ENCODE measurements at regions not wholly inside any gene's neighbourhood (a gene's known extent, or its start where the extent isn't known, plus 50 kb on each side); places are given as distances from the start of the nearest gene placed in this dataset.
A peak's percentile ranks its signal among the peaks of the same experiment; 100 is the strongest.
"Not testable (repeated sequence)": the region's sequence is repeated elsewhere in the genome, so short reads cannot be mapped to it uniquely, and the experiment has no call there.

DNA sequence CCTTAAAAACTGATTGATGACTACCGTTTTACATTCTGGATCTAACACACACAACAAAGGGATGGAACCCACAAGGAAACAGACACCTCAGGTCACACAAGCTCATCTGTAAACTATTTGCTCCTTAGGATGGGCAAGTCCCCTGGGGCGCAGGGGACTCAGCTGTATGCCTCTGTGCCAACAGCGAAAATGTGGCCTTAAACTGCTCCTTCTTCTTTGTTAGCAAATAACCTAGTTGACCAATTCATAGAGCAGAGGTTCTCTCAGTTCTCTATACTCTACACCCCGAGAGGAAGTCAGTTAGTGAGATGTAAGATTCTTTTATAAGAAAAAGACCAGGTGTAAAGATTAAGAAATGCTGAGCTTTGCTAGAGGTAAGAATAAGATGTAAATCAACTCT lies 181.9 kb upstream of the PRSS58 start:
- no peak for DNase-seq (ENCODE audit: low read depth)

DNA sequence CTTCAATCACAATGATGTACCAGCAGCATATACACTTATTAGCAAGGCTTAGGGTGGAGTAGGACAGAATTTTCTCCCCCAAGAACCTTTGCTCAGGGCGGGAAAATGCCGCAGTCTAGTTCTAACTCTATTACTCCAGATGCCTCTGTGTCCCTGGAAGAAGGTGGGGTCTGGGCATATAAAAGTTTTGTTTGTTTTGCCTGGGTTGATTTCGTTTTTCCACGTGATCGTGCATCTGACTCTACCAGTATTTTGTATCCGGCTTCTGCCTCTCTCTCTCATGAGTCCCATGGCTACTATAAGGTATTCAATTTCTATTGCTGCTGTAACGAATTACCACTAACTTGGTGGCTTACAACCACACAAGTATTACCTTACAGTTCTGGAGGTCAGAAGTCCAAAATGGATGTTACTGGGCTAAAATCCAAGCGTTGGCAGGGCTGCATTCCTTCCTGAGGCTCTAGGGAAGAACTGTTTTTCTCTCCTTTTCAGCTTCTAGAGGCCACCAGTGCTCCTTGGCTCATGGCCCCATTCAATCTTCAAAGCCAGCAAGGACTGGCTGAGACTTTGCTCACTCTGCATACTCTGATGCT lies 181.2 kb upstream of the PRSS58 start:
- no peak for DNase-seq (ENCODE audit: low read depth)

DNA sequence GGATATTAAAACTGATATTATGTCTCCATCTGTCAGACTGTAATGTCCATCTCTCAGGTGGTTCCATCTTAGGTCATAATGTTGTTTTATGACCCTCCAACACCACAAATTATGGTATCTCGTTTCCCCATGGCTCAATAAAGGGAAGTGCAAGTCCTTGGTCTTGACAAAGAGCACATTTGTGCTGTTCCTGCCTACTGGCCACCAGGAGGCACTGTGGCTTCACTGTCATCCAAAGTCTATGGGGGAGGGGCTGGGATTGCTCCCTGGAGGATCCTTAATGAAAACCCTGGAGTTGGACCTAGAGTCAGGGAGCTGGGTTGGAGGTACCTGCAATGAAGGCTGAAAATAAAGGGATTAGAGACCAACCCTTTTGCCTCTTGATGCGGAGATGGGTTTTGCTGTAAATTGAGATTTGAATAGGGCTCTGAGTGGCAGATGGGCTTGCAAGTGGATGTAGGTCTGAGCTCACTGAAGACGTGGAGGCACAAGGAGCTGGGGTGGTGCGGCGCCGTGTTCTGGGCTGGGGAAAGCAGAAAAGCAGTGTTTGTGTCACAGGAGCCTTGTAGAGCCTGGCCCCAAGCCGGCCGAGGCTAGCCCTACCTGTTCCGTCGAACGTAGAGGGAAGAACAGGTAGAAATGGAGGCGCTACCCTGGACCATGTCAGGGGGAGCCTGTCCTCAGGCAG lies 180.5 kb upstream of the PRSS58 start:
- DNase-seq (ENCODE audit: low read depth): peak; percentile 69

DNA sequence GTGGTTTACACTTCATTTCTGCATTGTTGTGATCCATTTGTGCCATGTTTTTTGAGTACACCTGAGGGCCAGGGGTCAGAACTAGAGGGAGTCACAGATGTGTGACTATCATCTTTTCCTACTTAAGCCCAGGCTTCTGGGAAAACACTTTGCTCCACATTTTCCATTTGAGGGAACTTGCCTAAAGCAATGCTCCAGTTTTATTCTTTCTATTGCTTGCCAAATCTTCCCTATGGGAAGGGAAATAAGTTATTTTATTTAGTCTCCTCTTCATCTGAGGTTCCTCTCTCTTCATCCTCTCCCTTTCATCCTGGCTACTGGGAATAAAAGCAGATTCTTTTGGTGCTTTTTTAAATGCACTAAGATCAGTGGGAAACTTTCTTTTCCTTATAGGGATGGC lies 179.9 kb upstream of the PRSS58 start:
- no peak for DNase-seq (ENCODE audit: low read depth)

DNA sequence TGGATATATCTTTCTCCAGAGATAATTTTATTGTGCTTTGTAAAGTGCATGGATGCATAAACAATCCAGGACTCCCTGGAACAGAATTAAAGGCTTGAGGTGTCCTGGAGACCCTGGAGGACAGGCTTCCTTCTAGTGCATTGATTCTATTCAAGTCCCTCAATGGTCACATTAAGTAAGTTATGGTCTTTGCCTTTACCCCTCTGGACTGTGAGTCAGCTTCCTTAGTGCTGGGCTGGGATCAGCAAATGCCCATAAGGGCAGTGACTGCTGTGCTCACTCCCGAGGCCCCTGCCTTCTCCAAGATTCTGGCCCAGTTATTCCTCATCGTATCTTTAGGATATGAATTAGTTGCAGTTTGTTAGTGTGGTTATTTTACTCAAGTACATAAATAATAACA lies 178.7 kb upstream of the PRSS58 start:
- DNase-seq (ENCODE audit: low read depth): peak; percentile 63

DNA sequence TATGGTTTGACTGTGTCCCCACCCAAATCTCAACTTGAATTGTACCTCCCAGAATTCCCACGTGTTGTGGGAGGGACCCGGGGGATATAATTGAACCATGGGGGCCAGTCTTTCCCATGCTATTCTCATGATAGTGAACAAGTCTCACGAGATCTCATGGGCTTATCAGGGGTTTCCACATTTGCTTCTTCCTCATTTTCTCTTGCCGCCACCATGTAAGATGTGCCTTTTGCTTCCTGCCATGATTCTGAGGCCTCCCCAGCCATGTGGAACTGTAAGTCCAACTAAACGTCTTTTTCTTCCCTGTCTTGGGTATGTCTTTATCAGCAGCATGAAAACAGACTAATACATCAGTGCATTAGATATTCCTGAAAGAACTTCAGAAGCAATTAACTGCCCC lies 177.7 kb upstream of the PRSS58 start:
- not testable (repeated sequence) for DNase-seq (ENCODE audit: low read depth)

DNA sequence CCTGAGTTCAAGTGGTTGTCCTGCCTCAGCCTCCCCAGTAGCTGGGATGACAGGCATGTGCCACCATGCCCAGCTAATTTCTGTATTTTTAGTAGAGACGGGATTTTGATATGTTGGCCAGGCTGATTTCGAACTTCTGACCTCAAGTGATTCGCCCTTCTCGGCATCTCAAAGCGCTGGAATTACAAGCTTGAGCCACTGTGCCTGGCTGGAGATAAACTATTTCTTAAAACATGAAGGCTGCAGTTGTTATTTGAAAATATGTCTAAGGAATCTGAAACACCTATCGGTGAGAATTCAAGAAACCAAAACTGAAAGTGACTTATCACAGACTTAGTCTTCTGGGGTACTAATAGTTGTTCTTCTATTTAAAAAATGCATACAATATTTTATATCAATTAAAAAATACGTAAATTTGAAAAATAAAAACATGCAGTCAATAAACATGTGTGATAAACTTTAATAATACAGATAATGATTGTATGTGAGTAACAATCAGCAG lies 176.9 kb upstream of the PRSS58 start:
- no peak for DNase-seq (ENCODE audit: low read depth)

DNA sequence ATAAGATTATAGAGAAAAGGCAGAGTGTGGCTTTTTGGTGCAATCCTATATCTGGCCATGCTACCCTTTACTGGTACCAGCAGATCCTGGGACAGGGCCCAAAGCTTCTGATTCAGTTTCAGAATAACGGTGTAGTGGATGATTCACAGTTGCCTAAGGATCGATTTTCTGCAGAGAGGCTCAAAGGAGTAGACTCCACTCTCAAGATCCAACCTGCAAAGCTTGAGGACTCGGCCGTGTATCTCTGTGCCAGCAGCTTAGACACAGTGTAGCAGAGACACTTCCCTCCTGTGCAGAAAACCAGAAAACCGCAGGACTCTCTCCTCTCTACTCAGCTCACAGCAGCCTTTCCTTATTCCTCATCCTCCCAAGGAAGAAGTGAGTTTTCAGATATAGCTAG lies 176.3 kb upstream of the PRSS58 start:
- DNase-seq (ENCODE audit: low read depth): not testable (repeated sequence)

DNA sequence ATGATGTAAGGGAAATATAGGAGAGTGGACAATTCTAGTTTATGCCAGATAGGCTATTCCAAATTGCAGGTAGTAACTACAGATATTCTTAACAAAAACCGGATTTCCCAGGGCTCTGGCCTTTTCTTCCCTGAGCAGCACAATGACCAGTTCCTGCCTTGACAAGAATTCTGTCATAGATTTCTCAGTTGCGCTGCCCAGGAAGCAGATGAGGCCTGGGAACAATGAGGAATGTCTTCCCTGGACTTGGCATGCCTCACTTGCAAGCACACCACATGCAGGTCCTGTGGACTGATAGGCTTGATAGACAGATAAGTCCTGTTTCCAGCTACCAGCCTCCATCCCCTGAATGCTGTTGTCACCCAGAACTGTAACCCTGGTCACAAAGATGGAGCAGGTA lies 174.5 kb upstream of the PRSS58 start:
- DNase-seq (ENCODE audit: low read depth): no peak

DNA sequence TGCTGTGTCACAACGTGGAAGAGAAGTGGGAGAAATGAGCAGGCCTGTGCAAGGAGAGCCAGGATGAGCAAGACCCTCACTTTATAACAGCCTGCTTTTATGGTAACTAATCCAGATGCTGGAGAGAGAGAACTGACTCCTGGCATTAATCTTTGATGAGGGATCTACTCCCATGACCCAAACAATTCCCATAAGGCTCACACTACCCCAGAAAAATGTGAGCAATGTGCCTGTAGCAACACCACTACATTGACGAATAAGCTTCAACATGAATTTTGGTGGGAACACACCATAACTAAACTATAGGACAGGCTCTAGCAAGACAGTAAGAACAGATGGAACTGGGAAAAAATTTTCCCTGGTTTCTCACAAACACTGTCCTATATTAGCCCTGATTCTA lies 173.6 kb upstream of the PRSS58 start:
- no peak for DNase-seq (ENCODE audit: low read depth)

DNA sequence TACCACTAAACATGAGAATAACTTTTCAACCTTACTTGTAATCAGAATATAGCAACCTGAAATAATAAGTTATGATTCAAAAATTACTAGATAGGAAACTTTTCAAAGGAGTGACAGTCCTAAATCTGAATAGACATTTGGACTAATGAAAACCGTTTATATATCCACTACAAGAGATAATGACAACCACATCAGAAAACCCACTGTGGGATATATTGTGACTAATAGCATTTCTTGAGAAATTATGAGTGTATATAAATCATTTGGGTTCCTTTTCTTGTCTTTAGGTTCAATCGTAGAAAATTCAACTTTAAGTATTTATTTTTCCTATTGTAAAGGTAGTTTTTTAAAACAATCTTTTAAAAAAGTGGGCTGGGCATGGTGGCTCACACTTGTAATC lies 170.2 kb upstream of the PRSS58 start:
- DNase-seq (ENCODE audit: low read depth): no peak

DNA sequence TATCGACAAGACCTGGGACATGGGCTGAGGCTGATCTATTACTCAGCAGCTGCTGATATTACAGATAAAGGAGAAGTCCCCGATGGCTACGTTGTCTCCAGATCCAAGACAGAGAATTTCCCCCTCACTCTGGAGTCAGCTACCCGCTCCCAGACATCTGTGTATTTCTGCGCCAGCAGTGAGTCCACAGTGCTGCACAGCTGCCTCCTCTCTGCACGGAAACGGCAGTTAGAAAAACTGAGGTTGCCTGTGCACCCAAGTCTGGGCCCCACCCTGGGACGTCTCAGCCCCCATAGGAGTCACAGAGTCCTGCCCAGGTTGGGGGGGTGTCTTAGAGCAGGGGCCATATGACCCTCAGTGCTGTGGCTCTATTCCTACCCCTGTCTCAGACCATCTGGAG lies 167.4 kb upstream of the PRSS58 start:
- no peak for DNase-seq (ENCODE audit: low read depth)

DNA sequence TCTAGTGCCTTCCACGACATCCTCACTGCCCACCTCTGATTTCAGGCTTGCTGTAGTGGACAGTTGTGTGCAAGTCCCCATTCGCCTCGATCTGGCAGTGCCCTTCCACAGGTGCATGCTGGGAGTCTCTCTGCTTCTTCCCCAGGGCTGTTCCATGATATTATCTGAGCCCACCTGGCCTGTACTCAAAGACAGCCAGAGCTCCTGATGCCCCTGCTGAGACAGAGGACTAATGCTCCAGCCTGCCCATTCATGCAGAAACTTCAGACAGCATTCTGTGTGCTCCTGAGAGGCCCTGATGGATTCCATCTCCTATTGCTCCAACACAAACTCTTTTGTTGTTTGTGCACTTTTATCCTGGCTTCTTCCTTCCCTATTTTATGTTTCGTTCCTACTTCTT lies 164.8 kb upstream of the PRSS58 start:
- no peak for DNase-seq (ENCODE audit: low read depth)

DNA sequence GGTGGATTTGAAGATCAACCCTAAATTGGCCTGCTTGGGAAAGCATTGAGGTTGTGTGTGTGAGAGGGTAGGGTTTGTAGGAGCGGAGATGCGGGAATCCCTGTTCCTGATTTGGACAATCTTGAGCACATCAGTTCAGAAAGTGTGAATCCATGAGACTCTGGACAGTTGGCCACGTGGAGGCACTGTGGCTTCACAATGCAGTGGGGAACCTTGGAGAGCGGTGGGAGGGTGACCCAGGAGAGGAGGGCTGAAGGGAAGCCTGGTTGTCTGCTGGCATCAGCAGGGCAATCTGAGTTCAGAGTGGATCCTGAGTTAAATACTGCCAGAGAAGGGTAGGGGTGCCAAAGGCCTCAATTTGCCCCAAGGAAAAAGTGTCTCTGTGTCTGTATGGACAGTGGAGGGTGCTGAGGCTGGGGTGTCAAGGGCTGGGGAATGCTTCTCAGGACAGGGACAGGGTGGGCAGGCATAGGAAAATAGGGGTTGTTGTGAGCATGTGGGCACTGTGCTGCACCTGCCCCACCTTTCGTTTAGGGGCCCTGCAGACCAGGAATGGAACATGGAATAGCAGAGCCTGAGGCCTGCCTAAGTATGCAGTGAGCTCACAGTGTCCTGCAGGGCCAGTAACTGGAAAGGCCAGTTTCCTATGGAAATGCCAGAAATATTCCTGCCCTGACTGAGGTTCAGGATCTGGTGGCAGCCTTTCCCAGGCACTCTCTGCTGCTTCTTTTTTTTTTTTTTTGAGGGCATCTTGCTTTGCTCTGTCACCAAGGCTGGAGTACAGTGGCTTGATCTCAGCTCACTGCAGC lies 162.9 kb upstream of the PRSS58 start:
- DNase-seq (ENCODE audit: low read depth): peak; percentile 48

DNA sequence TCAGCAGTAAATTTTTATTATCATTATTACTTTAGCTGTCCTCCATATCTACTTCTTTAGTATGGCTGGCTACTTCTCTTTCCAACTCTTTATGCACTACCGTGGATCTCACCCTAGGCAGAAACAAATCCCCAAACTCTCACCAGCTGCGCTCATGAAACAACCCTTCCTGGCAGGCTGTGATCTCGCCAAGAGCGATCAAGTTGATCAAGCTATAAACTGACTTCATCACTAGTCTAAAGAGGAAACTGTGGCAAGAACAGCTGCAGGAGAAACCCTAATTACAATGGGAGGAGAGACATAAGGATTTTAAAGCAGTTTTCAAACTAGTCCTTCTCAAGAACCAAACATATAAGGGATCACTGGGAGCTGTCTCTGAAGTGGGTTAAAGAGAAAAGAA lies 160.5 kb upstream of the PRSS58 start:
- DNase-seq (ENCODE audit: low read depth): no peak

DNA sequence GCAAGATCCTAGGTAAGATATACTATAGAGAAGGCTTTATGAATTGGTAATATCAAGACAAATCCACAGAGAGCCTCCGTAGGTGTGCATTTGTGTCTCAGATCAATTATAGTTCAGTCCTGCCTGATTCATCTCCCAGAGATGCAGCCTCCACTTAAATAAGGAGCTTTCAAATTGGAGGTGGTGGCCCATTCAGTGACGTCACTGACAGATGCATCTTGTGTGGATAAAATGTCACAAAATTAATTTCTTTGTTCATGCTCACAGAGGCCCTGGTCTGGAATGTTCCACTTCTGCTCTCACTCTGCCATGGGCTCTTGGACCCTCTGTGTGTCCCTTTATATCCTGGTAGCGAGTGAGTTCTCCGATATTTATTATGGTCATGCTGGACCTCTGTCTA lies 157.1 kb upstream of the PRSS58 start:
- no peak for DNase-seq (ENCODE audit: low read depth)

DNA sequence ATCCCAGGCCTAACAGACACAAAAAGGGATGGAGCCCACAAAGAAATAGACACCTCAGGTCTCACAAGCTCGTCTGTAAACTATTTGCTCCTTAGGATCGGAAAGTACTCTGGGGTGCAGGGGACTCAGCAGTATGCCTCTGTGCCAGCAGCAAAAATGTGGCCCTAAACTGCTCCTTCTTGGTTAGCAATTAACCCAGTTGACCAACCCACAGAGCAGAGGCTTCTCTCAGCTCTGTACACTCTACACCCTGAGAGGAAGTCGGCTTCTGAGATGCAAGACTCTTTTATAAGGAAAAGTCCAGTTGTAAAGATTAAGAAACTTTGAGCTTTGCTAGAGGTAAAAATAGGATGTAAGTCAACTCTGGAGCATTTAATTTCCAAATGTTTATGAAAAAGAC lies 156.3 kb upstream of the PRSS58 start:
- no peak for DNase-seq (ENCODE audit: low read depth)

DNA sequence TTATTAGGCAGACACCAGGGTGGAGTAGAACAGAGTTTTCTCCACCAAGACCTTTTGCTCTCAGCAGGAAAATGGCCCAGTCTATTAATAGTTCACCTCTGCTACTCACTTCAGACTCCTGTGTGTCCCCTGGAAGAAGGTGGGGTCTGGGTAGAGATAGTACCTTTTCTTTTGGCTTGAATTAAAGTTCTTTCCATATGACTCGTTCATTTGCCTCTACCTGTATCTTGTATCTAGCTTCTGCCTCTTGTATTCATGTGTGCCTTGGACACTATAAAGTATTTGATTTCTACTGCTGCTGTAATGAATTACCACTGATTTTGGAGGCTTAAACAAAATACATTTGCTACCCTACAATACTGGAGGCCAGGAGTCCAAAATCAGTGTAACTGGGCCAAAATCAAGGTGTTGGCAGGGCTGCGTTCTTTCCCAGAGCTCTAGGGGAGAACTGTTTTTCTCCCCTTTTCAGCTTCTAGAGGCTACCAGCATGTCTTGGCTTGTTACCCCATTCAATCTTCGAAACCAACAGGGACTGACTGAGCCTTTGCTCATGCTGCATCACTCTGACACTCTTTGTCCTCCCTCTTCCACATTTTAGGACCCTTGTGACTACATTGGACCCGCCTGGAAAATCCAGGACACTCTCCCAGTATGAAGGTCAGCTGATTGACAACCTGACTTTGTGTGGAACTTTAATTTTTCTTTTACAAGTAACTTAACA lies 155.6 kb upstream of the PRSS58 start:
- DNase-seq (ENCODE audit: low read depth): no peak

DNA sequence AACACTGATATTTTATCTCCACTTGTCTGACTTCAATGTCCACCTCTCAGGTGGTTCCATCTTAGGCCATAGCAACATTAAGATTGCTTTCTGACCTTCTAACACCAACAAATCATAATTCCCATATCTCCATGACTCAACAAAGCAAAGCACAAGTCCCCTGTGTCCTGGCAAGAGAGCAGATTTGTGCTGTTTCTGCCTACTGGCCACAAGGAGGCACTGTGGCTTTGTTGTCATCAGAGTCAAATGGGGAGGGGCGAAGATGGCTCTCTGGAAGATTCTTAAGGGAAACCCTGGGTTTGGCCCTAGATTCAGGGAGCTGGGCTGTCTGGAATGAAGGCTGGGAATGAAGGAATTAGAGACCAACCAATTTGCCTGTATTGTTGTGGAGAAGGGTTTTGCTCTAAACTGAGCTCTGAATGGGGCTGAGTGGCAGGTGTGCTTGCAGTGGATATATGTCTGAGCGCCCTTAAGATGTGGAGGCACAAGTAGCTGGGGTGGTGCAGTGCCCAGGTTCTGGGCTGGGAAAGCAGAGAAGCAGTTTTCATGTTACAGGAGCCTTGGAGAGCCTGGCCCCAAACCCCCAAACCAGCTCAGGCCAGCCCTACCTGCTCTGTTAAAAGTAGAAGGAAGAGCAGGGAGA lies 154.8 kb upstream of the PRSS58 start:
- DNase-seq (ENCODE audit: low read depth): peak; percentile 74

DNA sequence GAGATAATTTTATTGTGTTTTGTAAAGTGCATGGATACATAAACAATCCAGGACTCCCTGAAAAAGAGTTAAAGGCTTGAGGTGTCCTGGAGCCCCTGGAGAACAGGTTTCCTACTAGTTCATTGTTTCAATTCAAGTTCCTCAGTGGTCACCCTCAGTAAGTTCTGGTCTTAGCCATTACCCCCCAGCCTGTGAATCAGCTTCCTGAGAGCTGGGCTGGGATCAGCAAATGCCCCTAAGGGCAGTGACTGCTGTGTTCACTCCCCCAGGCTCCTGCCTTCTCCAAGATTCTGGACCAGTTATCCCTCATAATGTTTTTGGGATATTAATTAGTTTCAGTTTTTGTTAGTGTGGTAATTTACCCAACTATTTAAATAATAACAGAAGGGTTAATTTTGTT lies 151.6 kb upstream of the PRSS58 start:
- DNase-seq (ENCODE audit: low read depth): peak; percentile 54

DNA sequence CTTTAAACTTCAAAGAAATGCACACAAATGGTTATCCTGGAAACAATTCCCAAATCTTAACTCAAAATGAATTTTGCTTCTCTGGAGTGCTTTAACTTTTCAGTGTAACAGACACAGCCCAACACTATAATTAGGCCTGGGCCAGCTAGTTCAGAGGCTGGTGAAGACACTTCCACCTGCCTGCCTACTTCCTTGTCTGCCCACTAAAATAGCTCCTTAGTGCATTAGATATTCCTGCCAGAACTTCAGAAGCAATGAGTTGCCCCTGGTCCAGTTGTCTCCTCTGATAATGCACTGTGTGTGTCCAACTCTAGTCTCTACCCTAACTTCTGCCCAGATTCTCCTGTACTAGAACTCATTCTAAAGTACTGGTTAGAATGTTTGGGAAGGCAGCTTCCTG lies 150.9 kb upstream of the PRSS58 start:
- DNase-seq (ENCODE audit: low read depth): no peak

DNA sequence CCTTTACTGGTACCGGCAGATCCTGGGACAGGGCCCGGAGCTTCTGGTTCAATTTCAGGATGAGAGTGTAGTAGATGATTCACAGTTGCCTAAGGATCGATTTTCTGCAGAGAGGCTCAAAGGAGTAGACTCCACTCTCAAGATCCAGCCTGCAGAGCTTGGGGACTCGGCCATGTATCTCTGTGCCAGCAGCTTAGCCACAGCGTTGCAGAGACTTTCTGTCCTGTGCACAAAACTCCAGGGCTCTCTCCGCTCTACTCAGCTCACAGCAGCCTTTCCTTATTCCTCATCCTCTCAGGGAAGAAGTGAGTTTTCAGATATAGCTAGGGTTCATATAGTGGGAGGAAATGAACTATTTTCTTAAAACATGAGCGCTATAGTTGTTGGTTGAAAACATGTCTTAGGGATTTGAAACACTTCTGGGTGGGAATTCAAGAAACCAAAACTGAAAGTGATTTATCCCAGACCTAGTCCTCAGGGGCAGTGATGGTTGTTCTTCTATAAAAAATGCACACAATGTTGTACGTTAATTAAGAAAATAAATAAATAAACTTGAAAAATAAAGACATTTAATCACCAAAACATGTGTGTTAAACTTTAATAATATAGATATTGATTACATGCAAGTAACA lies 150.2 kb upstream of the PRSS58 start:
- DNase-seq (ENCODE audit: low read depth): no peak
